ENCODE measurements at regions not wholly inside any gene's neighbourhood (a gene's known extent, or its start where the extent isn't known, plus 50 kb on each side); places are given as distances from the start of the nearest gene placed in this dataset.

- TF ChIP-seq EZH2 (IDR thresholded peaks at IDR 0.05) (no peak), POLR2AphosphoS5 (IDR thresholded peaks at IDR 0.05; ENCODE audit: borderline replicate concordance, low read depth, low read length) (no peak)
Measured at GRCh38 chr13:54484166-54484565, 1455.6 kb downstream of the OLFM4 start.
